Colonic mucosa (tissue), 4 donors: ENCODE measurements at regions not wholly inside any gene's neighbourhood (a gene's known extent, or its start where the extent isn't known, plus 50 kb on each side); places are given as distances from the start of the nearest gene placed in this dataset.

ENCODE experiments used
- DNase-seq: peaks from one replicate; pipeline ENCODE4 v3.0.0-alpha.2; 2020
- H3K27ac ChIP-seq: fragments of 200-600 bp; one replicate; pipeline ENCODE4 v1.8.0; 2021
- H3K27me3 ChIP-seq: fragments of 200-600 bp; one replicate; pipeline ENCODE4 v1.8.0; 2021
- H3K36me3 ChIP-seq: fragments of 200-600 bp; one replicate; pipeline ENCODE4 v1.8.0; 2021
- H3K4me1 ChIP-seq: fragments of 200-600 bp; one replicate; pipeline ENCODE4 v1.8.0; 2021; ENCODE audit warnings: mild to moderate bottlenecking
- H3K4me3 ChIP-seq: fragments of 200-600 bp; one replicate; pipeline ENCODE4 v1.8.0; 2021
- H3K9ac ChIP-seq, 2 donors: one replicate each; pipeline ENCODE4 v1.7.0; 2013; ENCODE audit warnings: control low read depth in 2 of 2, low read depth in 2 of 2, low read length in 2 of 2
- H3K9me3 ChIP-seq: fragments of 200-600 bp; one replicate; pipeline ENCODE4 v1.8.0; 2021
- intact Hi-C: fragments of 100-400 bp; cut with DNase I; formaldehyde crosslinking; loops from one replicate; pipeline ENCODE4 v1.14.1; 2022
- TF ChIP-seq, protein P1 (sequence below): fragments of 200-600 bp; IDR thresholded peaks from one replicate; pipeline ENCODE4 v1.8.0; 2022; ENCODE audit warnings: antibody characterized with exemption, mild to moderate bottlenecking
- donor health status: healthy.
- donor health status: DM: no; HTN: no; CAD: no.
- donor health status: DM: no; HTN: no; CAD: no.

GRCh38 chr4:31592293-31592692 is 872.1 kb downstream of the PCDH7 start:
- Histone ChIP-seq H3K27ac (no peak overlapping the region), H3K27me3 (no peaks in the 10 kb centered on the region), H3K9ac (no peak overlapping the region), H3K4me3 (no peak overlapping the region), H3K4me1 (no peaks in the 10 kb centered on the region), H3K9me3 (no peaks in the 10 kb centered on the region), H3K36me3 (no peaks in the 10 kb centered on the region)
- DNase-seq: no peak
- intact Hi-C loops: no loop called here
- TF ChIP-seq, protein P1, sequence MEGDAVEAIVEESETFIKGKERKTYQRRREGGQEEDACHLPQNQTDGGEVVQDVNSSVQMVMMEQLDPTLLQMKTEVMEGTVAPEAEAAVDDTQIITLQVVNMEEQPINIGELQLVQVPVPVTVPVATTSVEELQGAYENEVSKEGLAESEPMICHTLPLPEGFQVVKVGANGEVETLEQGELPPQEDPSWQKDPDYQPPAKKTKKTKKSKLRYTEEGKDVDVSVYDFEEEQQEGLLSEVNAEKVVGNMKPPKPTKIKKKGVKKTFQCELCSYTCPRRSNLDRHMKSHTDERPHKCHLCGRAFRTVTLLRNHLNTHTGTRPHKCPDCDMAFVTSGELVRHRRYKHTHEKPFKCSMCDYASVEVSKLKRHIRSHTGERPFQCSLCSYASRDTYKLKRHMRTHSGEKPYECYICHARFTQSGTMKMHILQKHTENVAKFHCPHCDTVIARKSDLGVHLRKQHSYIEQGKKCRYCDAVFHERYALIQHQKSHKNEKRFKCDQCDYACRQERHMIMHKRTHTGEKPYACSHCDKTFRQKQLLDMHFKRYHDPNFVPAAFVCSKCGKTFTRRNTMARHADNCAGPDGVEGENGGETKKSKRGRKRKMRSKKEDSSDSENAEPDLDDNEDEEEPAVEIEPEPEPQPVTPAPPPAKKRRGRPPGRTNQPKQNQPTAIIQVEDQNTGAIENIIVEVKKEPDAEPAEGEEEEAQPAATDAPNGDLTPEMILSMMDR: no peak

DNA sequence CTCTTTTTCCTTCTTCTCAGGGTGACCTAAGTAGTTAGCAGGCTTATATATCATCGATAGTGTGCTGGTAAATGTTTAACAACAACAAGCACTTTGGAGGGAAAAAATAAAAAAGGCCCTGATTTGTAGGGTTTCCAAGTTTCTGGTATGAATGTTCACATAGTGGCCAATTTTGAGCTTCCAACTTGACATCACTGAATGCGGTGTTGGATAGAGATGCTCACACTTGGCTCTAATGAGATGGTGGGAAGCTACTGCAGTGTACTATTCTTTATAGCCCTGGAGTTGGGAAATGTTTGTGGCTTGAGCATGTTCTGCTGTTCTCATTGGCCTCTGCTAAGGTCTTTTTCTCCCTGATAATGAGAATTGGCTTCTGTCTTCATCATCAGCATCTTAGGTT is 875.3 kb downstream of the PCDH7 start:
- no peak overlapping the region for H3K9ac ChIP-seq
- no peak for DNase-seq
- no peaks in the 10 kb centered on the region for H3K9me3 ChIP-seq
- H3K4me1 ChIP-seq: no peaks in the 10 kb centered on the region
- no peaks in the 10 kb centered on the region for H3K27me3 ChIP-seq
- no peak overlapping the region for H3K27ac ChIP-seq
- no peaks in the 10 kb centered on the region for H3K36me3 ChIP-seq
- H3K4me3 ChIP-seq: no peak overlapping the region
- TF ChIP-seq, protein P1: no peak
- intact Hi-C loops: no loop called here

- TF ChIP-seq, protein P1: no peak
- Histone ChIP-seq H3K4me3 (no peak overlapping the region), H3K9ac (no peak overlapping the region), H3K4me1 (no peaks in the 10 kb centered on the region), H3K27ac (no peak overlapping the region), H3K27me3 (no peaks in the 10 kb centered on the region), H3K9me3 (no peaks in the 10 kb centered on the region), H3K36me3 (no peaks in the 10 kb centered on the region)
- intact Hi-C loops: no loop called here
- DNase-seq: no peak
Observed at GRCh38 chr4:31598639-31599038, 878.5 kb downstream of the PCDH7 start.

DNA sequence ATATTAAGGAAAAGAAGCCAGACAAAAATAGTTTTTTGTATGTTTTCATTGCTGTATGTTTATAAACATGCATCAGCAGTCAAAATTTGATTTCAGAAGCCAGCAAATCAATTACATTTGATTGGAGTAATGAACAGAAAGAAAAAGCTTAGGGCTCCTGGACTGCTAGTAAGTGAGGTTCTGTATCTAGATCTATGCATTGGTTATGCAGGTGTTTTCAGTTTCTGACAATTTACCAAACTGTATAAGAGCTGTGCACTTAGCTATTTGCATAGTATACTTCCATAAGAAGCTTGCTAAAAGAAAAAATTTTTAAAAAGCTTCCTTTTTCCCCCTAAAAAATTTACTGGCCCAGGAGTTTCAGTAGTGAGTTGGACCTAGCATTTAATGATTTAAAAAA is 881.6 kb downstream of the PCDH7 start:
- no peaks in the 10 kb centered on the region for H3K9me3 ChIP-seq
- intact Hi-C loops: no loop called here
- no peak overlapping the region for H3K4me3 ChIP-seq
- H3K36me3 ChIP-seq: no peaks in the 10 kb centered on the region
- DNase-seq: no peak
- TF ChIP-seq, protein P1: no peak
- no peaks in the 10 kb centered on the region for H3K27me3 ChIP-seq
- H3K9ac ChIP-seq: no peak overlapping the region
- H3K27ac ChIP-seq: no peak overlapping the region
- no peaks in the 10 kb centered on the region for H3K4me1 ChIP-seq

- Histone ChIP-seq H3K9me3 (no peaks in the 10 kb centered on the region), H3K27ac (no peak overlapping the region), H3K36me3 (no peaks in the 10 kb centered on the region), H3K4me1 (no peaks in the 10 kb centered on the region), H3K27me3 (no peaks in the 10 kb centered on the region), H3K9ac (no peak overlapping the region), H3K4me3 (no peak overlapping the region)
- intact Hi-C loops: no loop called here
- TF ChIP-seq, protein P1: no peak
- DNase-seq: no peak
Observed at GRCh38 chr4:31613946-31614623, 893.9 kb downstream of the PCDH7 start.
